ENCODE measurements at regions not wholly inside any gene's neighbourhood (a gene's known extent, or its start where the extent isn't known, plus 50 kb on each side); places are given as distances from the start of the nearest gene placed in this dataset.

DNA sequence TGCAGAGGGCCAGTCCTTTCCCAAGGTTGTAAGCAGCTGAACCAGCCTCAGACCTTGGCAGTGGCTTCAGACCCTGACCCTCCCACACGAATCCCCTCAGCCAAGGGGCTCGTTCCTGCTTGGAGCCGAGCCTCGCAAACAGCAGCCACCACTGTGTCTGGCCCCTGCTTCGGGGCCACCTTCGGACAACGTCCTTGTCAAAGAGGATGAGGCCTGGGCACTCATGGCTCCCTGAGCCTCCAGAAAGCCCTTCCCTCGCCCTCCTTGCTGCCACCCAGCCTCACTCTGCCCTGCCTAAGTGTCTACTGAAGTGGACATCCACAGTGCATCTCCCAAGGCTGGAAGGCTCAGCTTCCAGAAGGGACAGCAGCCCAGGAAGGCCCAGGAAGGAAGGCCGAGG is 161.7 kb downstream of the OLFM1 start:
- Histone ChIP-seq H2AFZ (ENCODE audit: low read length) (no peak overlapping the region), H4K20me1 (ENCODE audit: insufficient read depth, low read length) (no peaks in the 10 kb centered on the region), H3K9me3 (ENCODE audit: low read depth, low read length) (no peaks in the 10 kb centered on the region)

DNA sequence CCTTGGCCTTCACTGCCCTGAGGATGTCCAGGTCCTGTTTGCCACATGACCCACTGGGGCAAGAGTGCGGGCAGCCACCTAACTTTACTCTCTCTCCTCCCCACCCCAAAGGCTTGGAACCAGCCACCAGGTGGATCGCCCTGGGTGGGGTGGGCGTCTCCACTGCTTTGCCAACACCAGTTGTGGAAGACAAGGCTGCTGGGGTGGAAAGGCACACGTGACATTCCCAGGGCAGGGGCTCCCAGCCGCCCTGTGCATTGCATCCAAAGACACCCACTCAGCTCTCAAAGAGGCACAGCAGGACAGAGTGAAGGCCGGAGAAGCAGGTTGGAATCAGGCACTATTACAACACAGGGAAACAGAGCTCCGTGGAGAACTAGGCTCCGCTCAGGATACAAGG is 162.2 kb downstream of the OLFM1 start:
- no peaks in the 10 kb centered on the region for H3K4me1 ChIP-seq (ENCODE audit: insufficient read depth, low read length)
- TF ChIP-seq, protein P1, sequence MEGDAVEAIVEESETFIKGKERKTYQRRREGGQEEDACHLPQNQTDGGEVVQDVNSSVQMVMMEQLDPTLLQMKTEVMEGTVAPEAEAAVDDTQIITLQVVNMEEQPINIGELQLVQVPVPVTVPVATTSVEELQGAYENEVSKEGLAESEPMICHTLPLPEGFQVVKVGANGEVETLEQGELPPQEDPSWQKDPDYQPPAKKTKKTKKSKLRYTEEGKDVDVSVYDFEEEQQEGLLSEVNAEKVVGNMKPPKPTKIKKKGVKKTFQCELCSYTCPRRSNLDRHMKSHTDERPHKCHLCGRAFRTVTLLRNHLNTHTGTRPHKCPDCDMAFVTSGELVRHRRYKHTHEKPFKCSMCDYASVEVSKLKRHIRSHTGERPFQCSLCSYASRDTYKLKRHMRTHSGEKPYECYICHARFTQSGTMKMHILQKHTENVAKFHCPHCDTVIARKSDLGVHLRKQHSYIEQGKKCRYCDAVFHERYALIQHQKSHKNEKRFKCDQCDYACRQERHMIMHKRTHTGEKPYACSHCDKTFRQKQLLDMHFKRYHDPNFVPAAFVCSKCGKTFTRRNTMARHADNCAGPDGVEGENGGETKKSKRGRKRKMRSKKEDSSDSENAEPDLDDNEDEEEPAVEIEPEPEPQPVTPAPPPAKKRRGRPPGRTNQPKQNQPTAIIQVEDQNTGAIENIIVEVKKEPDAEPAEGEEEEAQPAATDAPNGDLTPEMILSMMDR (IDR thresholded peaks at IDR 0.05; ENCODE audit: extremely low read depth, low read depth, low read length) = no peak
- H3K27ac ChIP-seq (ENCODE audit: low read depth, low read length) = no peak overlapping the region
- H3K27me3 ChIP-seq (ENCODE audit: insufficient read depth, low read length) = no peaks in the 10 kb centered on the region
- no peaks in the 10 kb centered on the region for H3K9me3 ChIP-seq (ENCODE audit: low read depth, low read length)
- H2AFZ ChIP-seq (ENCODE audit: low read length) = no peak overlapping the region
- no peaks in the 10 kb centered on the region for H4K20me1 ChIP-seq (ENCODE audit: insufficient read depth, low read length)
- no peaks in the 10 kb centered on the region for H3K36me3 ChIP-seq (ENCODE audit: insufficient read depth, low read length)
- H3K79me2 ChIP-seq (ENCODE audit: insufficient read depth, low read length) = no peaks in the 10 kb centered on the region
- no peak overlapping the region for H3K4me2 ChIP-seq (ENCODE audit: insufficient read depth, low read length)
- H3K4me3 ChIP-seq (ENCODE audit: insufficient read depth, low read length) = no peak overlapping the region
- peak; percentile 86 for DNase-seq (ENCODE audit: insufficient read length, low spot score, missing footprints)

More for the DNA sequence above, 161.7 kb downstream of the OLFM1 start:
- no peaks in the 10 kb centered on the region for H3K36me3 ChIP-seq (ENCODE audit: insufficient read depth, low read length)
- no peak overlapping the region for H3K4me2 ChIP-seq (ENCODE audit: insufficient read depth, low read length)
- no peak overlapping the region for H3K4me3 ChIP-seq (ENCODE audit: insufficient read depth, low read length)
- no peaks in the 10 kb centered on the region for H3K79me2 ChIP-seq (ENCODE audit: insufficient read depth, low read length)
- TF ChIP-seq, protein P1 (IDR thresholded peaks at IDR 0.05; ENCODE audit: extremely low read depth, low read depth, low read length) = no peak
- no peaks in the 10 kb centered on the region for H3K4me1 ChIP-seq (ENCODE audit: insufficient read depth, low read length)
- peak; percentile 86 for DNase-seq (ENCODE audit: insufficient read length, low spot score, missing footprints)
- no peak overlapping the region for H3K27ac ChIP-seq (ENCODE audit: low read depth, low read length)
- no peaks in the 10 kb centered on the region for H3K27me3 ChIP-seq (ENCODE audit: insufficient read depth, low read length)

DNA sequence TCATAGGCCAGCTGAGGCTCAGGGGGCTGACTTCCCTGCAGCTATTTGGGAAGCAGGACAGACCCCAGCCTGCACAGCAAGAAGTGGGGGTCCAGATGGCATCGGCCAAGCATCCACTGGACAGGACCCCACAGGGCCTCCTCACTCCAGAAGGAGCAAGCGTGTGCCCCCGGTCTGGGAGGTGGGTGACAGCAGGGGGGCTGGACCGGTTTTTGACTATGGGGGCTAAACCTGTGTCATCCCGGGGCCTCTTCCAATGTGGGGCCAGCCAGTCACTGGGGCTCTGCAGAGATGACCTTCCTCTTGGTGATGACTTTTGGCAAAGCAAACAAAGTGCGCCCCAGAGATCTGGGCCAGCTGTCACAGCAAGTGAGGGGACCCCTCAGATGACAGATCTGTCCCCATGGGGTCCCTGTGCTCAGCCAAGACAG is 163.9 kb downstream of the OLFM1 start:
- TF ChIP-seq, protein P1 (IDR thresholded peaks at IDR 0.05; ENCODE audit: extremely low read depth, low read depth, low read length) = no peak
- H3K36me3 ChIP-seq (ENCODE audit: insufficient read depth, low read length) = no peaks in the 10 kb centered on the region
- no peaks in the 10 kb centered on the region for H4K20me1 ChIP-seq (ENCODE audit: insufficient read depth, low read length)
- peak; percentile 84 for DNase-seq (ENCODE audit: insufficient read length, low spot score, missing footprints)
- H3K4me3 ChIP-seq (ENCODE audit: insufficient read depth, low read length) = no peak overlapping the region
- no peak overlapping the region for H2AFZ ChIP-seq (ENCODE audit: low read length)
- H3K4me2 ChIP-seq (ENCODE audit: insufficient read depth, low read length) = no peak overlapping the region
- H3K27me3 ChIP-seq (ENCODE audit: insufficient read depth, low read length) = no peaks in the 10 kb centered on the region
- no peaks in the 10 kb centered on the region for H3K79me2 ChIP-seq (ENCODE audit: insufficient read depth, low read length)
- no peaks in the 10 kb centered on the region for H3K9me3 ChIP-seq (ENCODE audit: low read depth, low read length)
- H3K4me1 ChIP-seq (ENCODE audit: insufficient read depth, low read length) = no peaks in the 10 kb centered on the region
- H3K27ac ChIP-seq (ENCODE audit: low read depth, low read length) = no peak overlapping the region

DNA sequence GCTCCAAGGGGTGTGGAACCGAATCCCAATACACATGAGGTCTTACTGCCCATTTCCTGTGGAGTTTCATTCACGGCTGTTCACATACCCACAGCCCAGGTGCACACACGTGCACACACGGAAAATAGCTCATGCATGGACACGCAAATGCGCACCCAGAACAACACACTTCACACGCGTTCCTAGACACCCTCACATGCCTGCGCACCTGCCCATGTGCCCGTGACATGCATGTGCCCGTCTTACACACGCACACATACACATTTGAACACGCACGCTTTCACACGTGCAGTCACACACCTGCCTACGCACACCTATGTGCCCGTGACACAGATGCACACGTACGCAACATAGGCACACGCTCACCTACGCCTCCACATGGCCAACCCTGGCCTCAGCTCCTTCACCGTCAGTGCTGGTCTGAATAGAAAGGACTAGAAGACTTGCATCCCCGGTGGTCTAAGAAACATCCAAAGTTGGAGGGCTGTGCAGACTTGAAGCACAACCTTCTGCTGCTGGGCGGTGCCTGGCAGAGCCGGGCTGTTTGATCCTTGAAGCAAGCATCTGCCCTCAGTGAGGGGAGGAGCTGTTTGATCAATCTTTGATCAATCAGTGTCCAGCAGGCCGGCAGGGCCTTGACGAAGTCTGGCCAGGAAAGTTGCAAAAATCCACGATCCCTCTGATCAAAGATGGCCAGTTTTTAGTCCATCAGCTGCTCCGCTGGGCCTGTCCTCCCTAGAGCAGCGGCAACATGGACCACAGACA is 164.7 kb downstream of the OLFM1 start:
- TF ChIP-seq, protein P1 (IDR thresholded peaks at IDR 0.05; ENCODE audit: extremely low read depth, low read depth, low read length) = no peak
- Histone ChIP-seq H3K4me1 (ENCODE audit: insufficient read depth, low read length) (no peaks in the 10 kb centered on the region), H3K79me2 (ENCODE audit: insufficient read depth, low read length) (no peaks in the 10 kb centered on the region), H3K4me2 (ENCODE audit: insufficient read depth, low read length) (no peak overlapping the region), H3K27ac (ENCODE audit: low read depth, low read length) (no peak overlapping the region), H4K20me1 (ENCODE audit: insufficient read depth, low read length) (no peaks in the 10 kb centered on the region), H3K9me3 (ENCODE audit: low read depth, low read length) (no peaks in the 10 kb centered on the region), H3K27me3 (ENCODE audit: insufficient read depth, low read length) (no peaks in the 10 kb centered on the region), H2AFZ (ENCODE audit: low read length) (no peak overlapping the region), H3K36me3 (ENCODE audit: insufficient read depth, low read length) (no peaks in the 10 kb centered on the region), H3K4me3 (ENCODE audit: insufficient read depth, low read length) (no peak overlapping the region)
- DNase-seq (ENCODE audit: insufficient read length, low spot score, missing footprints) = peak; percentile 72
